ENCODE measurements at regions not wholly inside any gene's neighbourhood (a gene's known extent, or its start where the extent isn't known, plus 50 kb on each side); places are given as distances from the start of the nearest gene placed in this dataset.

DNA sequence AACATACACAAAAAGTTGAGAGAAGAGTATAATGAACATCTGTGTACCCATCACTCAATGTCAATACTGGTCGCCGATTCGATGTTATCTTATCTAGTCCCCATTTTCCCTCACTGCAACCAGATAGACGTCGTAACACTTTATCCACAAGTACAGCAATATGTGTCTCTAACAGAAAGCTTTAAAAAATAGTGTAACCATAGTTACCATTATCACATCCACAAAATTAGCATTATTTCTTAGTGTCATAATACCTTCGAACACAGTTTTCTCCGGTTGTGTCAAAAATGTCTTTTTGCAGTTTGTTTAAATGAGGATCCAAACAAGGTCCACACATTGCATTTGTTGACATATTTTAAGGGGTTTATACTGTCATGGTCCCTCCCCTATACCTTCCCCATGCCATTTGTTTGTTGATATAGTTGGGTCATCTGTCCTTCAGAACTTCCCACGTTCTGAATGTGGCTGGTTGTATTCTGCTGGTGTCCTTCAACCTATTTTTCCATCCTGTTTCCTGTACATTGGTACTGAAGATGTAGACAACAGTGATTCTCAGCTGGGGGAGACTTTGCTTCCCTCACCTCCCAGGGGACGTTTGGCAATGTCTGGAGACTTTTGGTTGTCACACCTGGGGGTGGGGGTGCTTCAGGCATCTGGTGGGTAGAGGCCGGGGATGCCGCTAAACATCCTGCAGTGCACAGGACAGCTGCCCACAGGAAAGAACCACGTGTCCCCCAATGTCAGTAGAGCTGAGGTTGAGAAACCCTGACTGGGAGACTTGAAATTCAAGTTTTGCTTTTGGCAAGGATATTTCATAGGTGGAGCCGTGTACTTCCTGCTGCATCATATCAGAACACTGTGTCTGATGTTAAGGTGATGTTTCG lies 72.7 kb upstream of the SPRED2 start (continued):
- TF ChIP-seq ZNF670 (CRISPR knock-in tag; IDR thresholded peaks at IDR 0.05; ENCODE audit: borderline replicate concordance) = peak; percentile 47; the same call in 1 of the 2 replicates
- TF ChIP-seq SOX6 (IDR thresholded peaks at IDR 0.05) = no peak
- TF ChIP-seq SOX6 (CRISPR knock-in tag; IDR thresholded peaks at IDR 0.05) = peak; percentile 51; the same call in 1 of the 2 replicates
- TF ChIP-seq, protein P1, sequence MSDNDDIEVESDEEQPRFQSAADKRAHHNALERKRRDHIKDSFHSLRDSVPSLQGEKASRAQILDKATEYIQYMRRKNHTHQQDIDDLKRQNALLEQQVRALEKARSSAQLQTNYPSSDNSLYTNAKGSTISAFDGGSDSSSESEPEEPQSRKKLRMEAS (IDR thresholded peaks at IDR 0.05) = no peak; the same call in 1 of the 2 replicates
- peak; percentile 61 for TF ChIP-seq RARA (CRISPR knock-in tag; IDR thresholded peaks at IDR 0.05)
- TF ChIP-seq FOXA3 (CRISPR knock-in tag; IDR thresholded peaks at IDR 0.05) = peak; percentile 75
- TF ChIP-seq MED1 (CRISPR knock-in tag; IDR thresholded peaks at IDR 0.05) = peak; percentile 80
- TF ChIP-seq, protein P2, sequence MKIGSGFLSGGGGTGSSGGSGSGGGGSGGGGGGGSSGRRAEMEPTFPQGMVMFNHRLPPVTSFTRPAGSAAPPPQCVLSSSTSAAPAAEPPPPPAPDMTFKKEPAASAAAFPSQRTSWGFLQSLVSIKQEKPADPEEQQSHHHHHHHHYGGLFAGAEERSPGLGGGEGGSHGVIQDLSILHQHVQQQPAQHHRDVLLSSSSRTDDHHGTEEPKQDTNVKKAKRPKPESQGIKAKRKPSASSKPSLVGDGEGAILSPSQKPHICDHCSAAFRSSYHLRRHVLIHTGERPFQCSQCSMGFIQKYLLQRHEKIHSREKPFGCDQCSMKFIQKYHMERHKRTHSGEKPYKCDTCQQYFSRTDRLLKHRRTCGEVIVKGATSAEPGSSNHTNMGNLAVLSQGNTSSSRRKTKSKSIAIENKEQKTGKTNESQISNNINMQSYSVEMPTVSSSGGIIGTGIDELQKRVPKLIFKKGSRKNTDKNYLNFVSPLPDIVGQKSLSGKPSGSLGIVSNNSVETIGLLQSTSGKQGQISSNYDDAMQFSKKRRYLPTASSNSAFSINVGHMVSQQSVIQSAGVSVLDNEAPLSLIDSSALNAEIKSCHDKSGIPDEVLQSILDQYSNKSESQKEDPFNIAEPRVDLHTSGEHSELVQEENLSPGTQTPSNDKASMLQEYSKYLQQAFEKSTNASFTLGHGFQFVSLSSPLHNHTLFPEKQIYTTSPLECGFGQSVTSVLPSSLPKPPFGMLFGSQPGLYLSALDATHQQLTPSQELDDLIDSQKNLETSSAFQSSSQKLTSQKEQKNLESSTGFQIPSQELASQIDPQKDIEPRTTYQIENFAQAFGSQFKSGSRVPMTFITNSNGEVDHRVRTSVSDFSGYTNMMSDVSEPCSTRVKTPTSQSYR (CRISPR knock-in tag; IDR thresholded peaks at IDR 0.05; ENCODE audit: borderline replicate concordance) = no peak
- peak; percentile 84 for TF ChIP-seq RXRB (CRISPR knock-in tag; IDR thresholded peaks at IDR 0.05; ENCODE audit: borderline replicate concordance)
- TF ChIP-seq, protein P3, sequence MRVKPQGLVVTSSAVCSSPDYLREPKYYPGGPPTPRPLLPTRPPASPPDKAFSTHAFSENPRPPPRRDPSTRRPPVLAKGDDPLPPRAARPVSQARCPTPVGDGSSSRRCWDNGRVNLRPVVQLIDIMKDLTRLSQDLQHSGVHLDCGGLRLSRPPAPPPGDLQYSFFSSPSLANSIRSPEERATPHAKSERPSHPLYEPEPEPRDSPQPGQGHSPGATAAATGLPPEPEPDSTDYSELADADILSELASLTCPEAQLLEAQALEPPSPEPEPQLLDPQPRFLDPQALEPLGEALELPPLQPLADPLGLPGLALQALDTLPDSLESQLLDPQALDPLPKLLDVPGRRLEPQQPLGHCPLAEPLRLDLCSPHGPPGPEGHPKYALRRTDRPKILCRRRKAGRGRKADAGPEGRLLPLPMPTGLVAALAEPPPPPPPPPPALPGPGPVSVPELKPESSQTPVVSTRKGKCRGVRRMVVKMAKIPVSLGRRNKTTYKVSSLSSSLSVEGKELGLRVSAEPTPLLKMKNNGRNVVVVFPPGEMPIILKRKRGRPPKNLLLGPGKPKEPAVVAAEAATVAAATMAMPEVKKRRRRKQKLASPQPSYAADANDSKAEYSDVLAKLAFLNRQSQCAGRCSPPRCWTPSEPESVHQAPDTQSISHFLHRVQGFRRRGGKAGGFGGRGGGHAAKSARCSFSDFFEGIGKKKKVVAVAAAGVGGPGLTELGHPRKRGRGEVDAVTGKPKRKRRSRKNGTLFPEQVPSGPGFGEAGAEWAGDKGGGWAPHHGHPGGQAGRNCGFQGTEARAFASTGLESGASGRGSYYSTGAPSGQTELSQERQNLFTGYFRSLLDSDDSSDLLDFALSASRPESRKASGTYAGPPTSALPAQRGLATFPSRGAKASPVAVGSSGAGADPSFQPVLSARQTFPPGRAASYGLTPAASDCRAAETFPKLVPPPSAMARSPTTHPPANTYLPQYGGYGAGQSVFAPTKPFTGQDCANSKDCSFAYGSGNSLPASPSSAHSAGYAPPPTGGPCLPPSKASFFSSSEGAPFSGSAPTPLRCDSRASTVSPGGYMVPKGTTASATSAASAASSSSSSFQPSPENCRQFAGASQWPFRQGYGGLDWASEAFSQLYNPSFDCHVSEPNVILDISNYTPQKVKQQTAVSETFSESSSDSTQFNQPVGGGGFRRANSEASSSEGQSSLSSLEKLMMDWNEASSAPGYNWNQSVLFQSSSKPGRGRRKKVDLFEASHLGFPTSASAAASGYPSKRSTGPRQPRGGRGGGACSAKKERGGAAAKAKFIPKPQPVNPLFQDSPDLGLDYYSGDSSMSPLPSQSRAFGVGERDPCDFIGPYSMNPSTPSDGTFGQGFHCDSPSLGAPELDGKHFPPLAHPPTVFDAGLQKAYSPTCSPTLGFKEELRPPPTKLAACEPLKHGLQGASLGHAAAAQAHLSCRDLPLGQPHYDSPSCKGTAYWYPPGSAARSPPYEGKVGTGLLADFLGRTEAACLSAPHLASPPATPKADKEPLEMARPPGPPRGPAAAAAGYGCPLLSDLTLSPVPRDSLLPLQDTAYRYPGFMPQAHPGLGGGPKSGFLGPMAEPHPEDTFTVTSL (CRISPR knock-in tag; IDR thresholded peaks at IDR 0.05; ENCODE audit: borderline replicate concordance) = peak; percentile 86; the same call in 1 of the 2 replicates
- TF ChIP-seq SPEN (CRISPR knock-in tag; IDR thresholded peaks at IDR 0.05; ENCODE audit: low read depth) = 0 out of 2 replicates have a peak, but pooled peaks have one; percentile 32
- TF ChIP-seq GABPA (IDR thresholded peaks at IDR 0.05; ENCODE audit: low read depth, low read length) = no peak
- TF ChIP-seq GABPA (CRISPR knock-in tag; IDR thresholded peaks at IDR 0.05; ENCODE audit: low read depth) = 0 out of 2 replicates have a peak, but pooled peaks have one; percentile 9
- no peak for TF ChIP-seq ZNF781 (CRISPR knock-in tag; IDR thresholded peaks at IDR 0.05; ENCODE audit: borderline replicate concordance, not compliant biosample characterization)
- TF ChIP-seq, protein P4, sequence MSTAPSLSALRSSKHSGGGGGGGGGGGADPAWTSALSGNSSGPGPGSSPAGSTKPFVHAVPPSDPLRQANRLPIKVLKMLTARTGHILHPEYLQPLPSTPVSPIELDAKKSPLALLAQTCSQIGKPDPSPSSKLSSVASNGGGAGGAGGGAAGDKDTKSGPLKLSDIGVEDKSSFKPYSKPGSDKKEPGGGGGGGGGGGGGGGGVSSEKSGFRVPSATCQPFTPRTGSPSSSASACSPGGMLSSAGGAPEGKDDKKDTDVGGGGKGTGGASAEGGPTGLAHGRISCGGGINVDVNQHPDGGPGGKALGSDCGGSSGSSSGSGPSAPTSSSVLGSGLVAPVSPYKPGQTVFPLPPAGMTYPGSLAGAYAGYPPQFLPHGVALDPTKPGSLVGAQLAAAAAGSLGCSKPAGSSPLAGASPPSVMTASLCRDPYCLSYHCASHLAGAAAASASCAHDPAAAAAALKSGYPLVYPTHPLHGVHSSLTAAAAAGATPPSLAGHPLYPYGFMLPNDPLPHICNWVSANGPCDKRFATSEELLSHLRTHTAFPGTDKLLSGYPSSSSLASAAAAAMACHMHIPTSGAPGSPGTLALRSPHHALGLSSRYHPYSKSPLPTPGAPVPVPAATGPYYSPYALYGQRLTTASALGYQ (CRISPR knock-in tag; IDR thresholded peaks at IDR 0.05) = peak; percentile 40; the same call in 1 of the 2 replicates
- TF ChIP-seq RFX1 (IDR thresholded peaks at IDR 0.05) = peak; percentile 56; the same call in 1 of the 2 replicates
- TF ChIP-seq MIXL1 (CRISPR knock-in tag; IDR thresholded peaks at IDR 0.05) = peak; percentile 44; the same call in 1 of the 2 replicates
- peak; percentile 46; the same call in 1 of the 2 replicates for TF ChIP-seq SOX5 (CRISPR knock-in tag; IDR thresholded peaks at IDR 0.05; ENCODE audit: borderline replicate concordance)
- no peak for TF ChIP-seq ZNF883 (CRISPR knock-in tag; IDR thresholded peaks at IDR 0.05; ENCODE audit: not compliant biosample characterization)
